SK-N-SH (cell line): ENCODE measurements at regions not wholly inside any gene's neighbourhood (a gene's known extent, or its start where the extent isn't known, plus 50 kb on each side); places are given as distances from the start of the nearest gene placed in this dataset.

Experiments
- CHD2 ChIP-seq: fragments of 150-350 bp; IDR thresholded peaks from 2 replicates; pipeline ENCODE4 v1.6.1; 2018; ENCODE audit warnings: low read length; ENCODE audit not compliant: partially characterized antibody
- CTCF ChIP-seq: fragments of 200-600 bp; sonication (generic); IDR thresholded peaks from 2 replicates; pipeline ENCODE4 v1.6.1; 2017; ENCODE audit warnings: antibody characterized with exemption, mild to moderate bottlenecking, moderate library complexity
- USF1 ChIP-seq: IDR thresholded peaks from 2 replicates; pipeline ENCODE4 v1.4.0; 2012; ENCODE audit warnings: low read depth, borderline replicate concordance

- TF ChIP-seq CTCF (no peak), USF1 (no peak), CHD2 (no peak)
Observed at GRCh38 chr1:116850436-116850835, 59.3 kb upstream of the PTGFRN start.
